NCI-H1694 treated with DMSO at 0.1 percent for 48 hours (cell line): ENCODE measurements at regions not wholly inside any gene's neighbourhood (a gene's known extent, or its start where the extent isn't known, plus 50 kb on each side); places are given as distances from the start of the nearest gene placed in this dataset.
"Not testable (repeated sequence)": the region's sequence is repeated elsewhere in the genome, so short reads cannot be mapped to it uniquely, and the experiment has no call there.

ENCODE experiments used
- DNase-seq: peaks from one replicate; lab custom pipeline; 2025; lab: John Stamatoyannopoulos, UW

DNA sequence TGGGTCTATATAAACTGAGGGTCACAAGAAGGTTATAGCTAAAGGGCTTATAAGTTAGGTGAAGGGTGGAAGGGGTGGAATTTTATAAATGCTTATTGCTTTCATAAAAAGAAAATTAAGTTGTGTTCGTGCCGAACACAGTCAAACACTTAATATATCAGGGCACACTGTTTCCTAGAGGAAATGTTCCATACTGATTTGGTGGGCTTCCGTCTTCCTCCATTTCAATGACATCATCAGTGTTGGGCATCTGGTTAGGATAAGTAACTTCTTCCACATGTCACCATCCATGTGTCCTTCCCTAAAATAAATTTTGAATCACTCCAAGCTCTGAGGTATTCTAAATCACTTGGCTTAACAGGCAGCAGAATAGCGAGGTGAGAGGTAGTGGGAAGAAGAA, 466.4 kb downstream of the MED13L start:
- DNase-seq, result no peak

DNA sequence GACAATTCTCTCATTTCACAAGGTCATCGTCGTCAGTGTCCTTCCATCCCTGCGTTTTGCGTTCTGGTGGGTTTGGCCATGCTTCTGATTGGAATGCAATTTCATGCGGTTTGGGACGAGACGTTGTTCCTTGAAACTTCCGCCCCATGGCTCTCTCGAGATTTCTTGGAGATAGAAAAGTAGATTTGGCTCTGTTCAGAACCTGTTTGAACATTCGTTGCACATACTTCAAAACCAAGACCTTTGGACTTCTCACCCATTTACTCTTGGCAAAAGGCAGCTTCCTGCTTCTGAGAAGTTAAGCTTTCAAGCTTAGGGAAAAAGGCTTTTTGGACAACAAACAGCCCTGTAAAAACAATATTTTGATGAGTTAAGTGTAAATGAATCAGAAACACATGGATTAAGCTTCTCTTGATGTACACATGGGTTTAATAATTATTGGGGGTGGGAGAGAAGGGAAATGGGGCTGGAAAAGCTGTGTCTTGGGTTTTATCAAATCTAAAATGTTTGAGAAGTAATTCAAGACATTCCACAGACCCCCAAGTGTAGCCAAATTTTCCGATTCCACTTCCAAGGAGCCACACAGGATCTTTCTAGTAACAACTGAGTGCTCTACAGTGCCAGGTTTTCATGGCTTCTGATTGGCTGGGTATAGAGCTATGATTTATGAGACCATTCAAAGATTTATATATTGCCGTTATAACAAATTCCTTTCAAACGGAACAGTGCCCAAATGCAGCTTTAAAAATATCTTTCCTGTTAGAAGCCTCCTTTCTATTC, 467.2 kb downstream of the MED13L start:
- no peak for DNase-seq

- no peak for DNase-seq
Observed at GRCh38 chr12:115806000-115806399, 471.5 kb downstream of the MED13L start.

DNA sequence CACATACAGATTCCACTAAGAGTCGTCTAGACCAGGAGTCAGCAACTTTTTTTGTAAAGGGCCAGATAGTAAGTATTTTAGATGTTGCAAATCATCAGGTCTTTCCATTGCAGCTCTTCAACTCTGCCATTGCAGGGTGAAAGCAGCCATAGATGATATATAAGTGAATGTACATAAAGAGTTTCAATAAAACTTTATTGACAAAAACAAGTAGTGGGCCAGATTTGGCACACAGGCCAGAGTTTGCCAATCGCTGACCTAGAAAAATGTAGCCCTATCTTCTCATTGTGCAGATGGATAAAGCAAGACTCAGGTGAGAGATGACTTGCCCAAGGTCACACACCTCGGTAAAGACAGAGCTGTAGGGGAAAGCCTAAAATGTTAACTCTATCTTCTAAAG, 474.7 kb downstream of the MED13L start:
- no peak for DNase-seq

GRCh38 chr12:115801871-115802270, 475.6 kb downstream of the MED13L start:
- no peak for DNase-seq

DNA sequence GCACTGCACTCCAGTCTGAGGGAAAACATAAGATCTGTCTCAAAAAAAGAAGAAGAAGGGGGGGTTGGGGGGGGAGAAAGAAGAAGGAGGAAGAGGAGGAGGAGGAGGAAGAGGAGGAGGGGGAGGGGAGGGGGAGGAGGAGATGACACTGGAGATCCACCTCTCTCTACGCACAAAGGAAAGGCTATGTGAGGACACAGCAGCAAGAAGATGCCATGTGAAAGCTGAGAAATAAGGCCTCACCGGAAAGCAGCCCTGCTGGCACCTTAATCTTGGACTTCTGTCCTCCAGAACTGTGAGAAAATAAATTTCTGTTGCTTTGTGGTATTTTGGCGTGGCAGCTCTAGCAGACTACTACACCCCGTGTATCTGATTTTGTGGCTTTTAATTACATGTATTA, 477.9 kb downstream of the MED13L start:
- no peak for DNase-seq

GRCh38 chr12:115798309-115798917, 479.1 kb downstream of the MED13L start:
- DNase-seq, result no peak

DNA sequence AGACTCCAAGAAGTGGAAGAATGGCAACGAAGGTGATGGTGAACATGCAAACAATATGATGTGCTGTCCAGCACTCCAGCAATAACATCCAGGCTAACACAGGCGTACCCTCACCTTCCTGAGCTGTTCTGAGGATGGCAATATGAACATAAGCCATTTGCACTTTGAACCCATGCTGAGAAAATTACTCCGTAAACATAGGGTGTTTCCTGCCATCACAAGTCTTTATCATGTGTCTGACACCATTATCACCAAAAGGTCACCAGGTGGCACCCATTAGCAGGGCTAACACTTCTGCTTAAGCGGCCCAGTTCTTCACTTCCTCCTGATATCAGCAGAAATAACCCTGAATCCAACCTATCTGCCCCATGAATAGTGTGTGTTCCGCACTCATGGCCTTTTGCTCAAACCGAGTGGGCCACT, 482.8 kb downstream of the MED13L start:
- DNase-seq, result no peak

DNA sequence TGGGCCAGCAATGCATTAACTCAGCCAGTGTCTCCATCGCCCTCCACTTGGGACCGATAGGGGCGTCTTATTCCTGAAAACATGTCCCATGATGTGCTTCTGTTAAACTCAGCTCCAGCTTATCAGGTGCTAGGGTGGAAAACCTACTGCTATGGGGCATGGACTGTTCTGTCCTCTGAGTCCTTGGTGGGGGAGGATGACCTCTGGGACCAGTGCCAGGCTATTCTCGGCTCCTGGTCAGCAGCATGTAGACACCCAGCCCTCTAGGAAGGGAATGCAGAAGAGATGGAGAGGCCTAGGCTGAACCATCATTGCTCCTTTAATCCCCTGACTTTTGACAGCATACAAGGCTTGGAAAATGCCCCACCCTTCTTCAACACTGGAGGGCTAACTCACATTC, 486.2 kb downstream of the MED13L start:
- DNase-seq, result no peak

GRCh38 chr12:115790526-115790925, 487.0 kb downstream of the MED13L start:
- DNase-seq, result no peak

- DNase-seq, result not testable (repeated sequence)
Observed at GRCh38 chr12:115786490-115786889, 491.0 kb downstream of the MED13L start.

DNA sequence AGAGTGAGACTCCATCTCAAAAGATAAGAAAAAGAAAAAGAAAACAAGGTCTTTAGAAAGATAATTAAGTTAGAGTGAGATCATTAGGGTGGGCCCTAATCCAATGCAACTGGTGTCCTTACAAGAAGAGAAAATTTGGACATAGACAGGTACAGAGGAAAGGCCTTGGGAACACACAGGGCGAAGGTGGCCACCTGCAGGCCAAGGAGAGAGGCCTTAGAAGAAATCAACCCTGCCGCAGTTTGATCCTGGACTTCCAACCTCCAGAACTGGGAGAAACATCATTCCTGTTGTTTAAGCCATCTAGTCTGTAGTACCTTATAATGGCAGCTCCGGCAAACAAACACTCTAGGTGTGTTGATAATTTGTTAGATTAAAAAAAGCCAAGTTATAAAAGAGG, 491.9 kb downstream of the MED13L start:
- DNase-seq, result no peak

- DNase-seq, result no peak
Observed at GRCh38 chr12:115776399-115776798, 501.1 kb downstream of the MED13L start.

GRCh38 chr12:115774148-115774895, 503.2 kb downstream of the MED13L start:
- no peak for DNase-seq

- DNase-seq, result no peak
Observed at GRCh38 chr12:115771601-115772000, 505.9 kb downstream of the MED13L start.

DNA sequence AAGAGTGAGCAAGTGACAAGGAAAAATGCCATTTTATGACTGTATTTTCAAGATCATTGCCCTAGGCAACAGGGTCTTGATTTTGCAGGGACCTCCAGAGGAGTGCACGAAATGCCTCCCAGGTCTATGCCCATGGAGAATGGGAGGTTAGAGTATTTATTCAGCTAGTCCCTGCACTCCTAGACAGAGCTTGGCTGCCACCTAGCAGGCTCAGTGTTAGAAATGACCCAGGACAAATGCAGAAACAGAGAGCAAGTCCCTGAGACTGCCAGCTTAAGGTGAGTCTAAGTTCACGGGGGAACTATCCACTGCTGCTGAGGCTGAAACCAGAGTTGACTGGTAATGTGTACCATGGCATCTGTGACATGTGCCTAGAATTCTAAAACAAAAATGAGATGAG, 506.4 kb downstream of the MED13L start:
- no peak for DNase-seq

DNA sequence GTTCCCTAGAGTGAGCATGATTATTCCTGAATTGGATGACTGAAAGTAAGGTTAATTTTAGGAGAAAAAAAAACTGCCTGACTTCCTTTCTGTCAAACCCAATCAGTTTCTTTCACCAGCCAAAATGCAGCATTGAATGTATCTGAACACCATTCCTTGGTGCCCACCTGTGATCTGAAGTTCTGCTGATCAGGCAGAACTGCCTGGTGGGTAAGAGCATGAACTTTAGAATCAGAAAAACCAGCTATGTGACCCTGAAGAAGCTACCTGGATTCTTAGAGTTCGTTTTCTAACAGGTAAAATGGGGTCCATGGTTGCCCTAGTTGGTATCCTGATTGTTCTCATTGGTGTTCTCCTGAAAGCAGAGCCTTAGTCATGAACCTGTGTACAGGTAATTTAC, 506.9 kb downstream of the MED13L start:
- no peak for DNase-seq

DNA sequence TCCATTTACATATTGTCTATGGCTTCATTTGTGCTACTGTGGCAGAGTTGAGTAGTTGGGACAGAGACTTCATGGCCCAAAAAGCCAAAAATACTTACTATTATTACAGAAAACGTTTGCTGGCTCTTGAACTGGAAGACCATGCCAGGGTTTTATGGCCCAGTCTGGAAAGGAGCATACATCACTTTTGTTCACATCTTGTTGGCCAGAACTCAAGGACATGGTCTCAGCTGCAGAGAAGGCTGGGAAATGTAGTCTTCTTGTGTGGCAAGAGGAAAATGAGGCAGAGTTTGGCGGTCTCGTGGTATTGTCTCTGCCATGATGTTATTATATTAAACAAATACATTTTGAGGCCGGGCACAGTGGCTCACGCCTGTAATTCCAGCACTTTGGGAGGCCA, 509.6 kb downstream of the MED13L start:
- DNase-seq, result no peak

- no peak for DNase-seq
Observed at GRCh38 chr12:115763982-115764621, 513.4 kb downstream of the MED13L start.

GRCh38 chr12:115763376-115763775, 514.1 kb downstream of the MED13L start:
- DNase-seq, result no peak

DNA sequence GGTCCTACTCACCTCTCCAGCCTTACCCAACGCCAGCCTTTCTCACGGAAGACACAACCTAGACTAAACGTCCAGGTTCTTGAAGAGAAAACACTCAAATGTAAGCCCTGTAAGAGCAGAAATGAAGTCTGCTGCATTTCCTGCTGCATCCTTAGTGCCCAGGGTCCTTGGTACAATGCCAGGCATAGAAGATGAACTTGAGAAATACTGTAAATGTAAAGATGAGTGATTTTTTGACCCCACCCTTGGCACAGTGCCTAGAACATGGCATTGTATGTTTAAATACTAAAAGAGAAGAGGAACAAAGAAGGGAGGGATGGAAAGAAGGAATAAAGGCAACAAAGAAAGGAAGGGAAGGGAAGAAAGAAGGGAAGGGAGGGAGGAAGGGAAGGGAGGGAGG, 514.6 kb downstream of the MED13L start:
- no peak for DNase-seq

DNA sequence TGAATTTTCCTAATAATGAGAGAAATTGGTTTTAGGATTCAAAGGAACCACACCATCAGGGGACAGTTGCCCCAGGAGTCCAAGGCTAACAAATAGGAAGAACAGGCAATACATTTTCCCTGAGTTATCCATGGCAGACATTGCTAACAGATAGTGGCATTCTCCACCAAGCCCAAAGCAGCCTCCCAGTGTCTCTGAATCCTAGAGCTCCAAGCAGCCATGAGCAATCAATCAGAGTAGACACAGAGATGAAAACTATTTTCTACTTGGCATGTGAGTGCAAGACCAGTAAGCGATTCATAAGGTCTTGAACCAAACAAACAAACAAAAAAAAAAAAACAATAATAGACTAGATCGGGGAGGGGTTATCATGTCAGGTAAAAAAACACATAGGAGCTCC, 515.7 kb downstream of the MED13L start:
- no peak for DNase-seq

GRCh38 chr12:115760231-115760630, 517.3 kb downstream of the MED13L start:
- no peak for DNase-seq
